Astrocyte (in vitro differentiated cells and primary cell): ENCODE measurements at regions not wholly inside any gene's neighbourhood (a gene's known extent, or its start where the extent isn't known, plus 50 kb on each side); places are given as distances from the start of the nearest gene placed in this dataset.

ENCODE experiments used
- DNase-seq: peaks from one replicate; pipeline ENCODE4 v3.0.0-alpha.2; 2010; ENCODE audit warnings: low read depth
- FAIRE-seq: peaks from 2 replicates; lab custom pipeline; 2011; peaks lifted over from hg19 to GRCh38; lab: Jason Lieb, UNC
- H2AFZ ChIP-seq: 2 replicates; pipeline ENCODE4 v1.6.0; 2012; ENCODE audit warnings: low read depth, low read length, inconsistent platforms
- H3K27ac ChIP-seq: 2 replicates; pipeline ENCODE4 v1.5.1; 2011; ENCODE audit warnings: low read depth, low read length, inconsistent platforms
- H3K27me3 ChIP-seq: 2 replicates; pipeline ENCODE4 v1.6.0; 2011; ENCODE audit warnings: low read length, inconsistent platforms; ENCODE audit not compliant: insufficient read depth
- H3K36me3 ChIP-seq: 2 replicates; pipeline ENCODE4 v1.5.1; 2011; ENCODE audit warnings: low read length, inconsistent platforms; ENCODE audit not compliant: insufficient read depth
- H3K4me1 ChIP-seq: 2 replicates; pipeline ENCODE4 v1.5.1; 2011; ENCODE audit warnings: low read length, inconsistent platforms; ENCODE audit not compliant: insufficient read depth
- H3K4me2 ChIP-seq: 2 replicates; pipeline ENCODE4 v1.6.0; 2012; ENCODE audit warnings: low read length, inconsistent platforms
- H3K4me3 ChIP-seq: 2 replicates; pipeline ENCODE4 v1.5.1; 2011; ENCODE audit warnings: low read depth, mild to moderate bottlenecking, low read length, inconsistent platforms; ENCODE audit not compliant: insufficient read depth
- H3K79me2 ChIP-seq: 2 replicates; pipeline ENCODE4 v1.6.0; 2012; ENCODE audit warnings: mild to moderate bottlenecking, low read length, inconsistent platforms; ENCODE audit not compliant: insufficient read depth
- H3K9ac ChIP-seq: 2 replicates; pipeline ENCODE4 v1.6.0; 2012; ENCODE audit warnings: mild to moderate bottlenecking, low read length, inconsistent platforms
- H3K9me3 ChIP-seq: 2 replicates; pipeline ENCODE4 v1.5.1; 2012; ENCODE audit warnings: low read depth, mild to moderate bottlenecking, low read length, inconsistent platforms; ENCODE audit not compliant: insufficient read depth
- H4K20me1 ChIP-seq: 2 replicates; pipeline ENCODE4 v1.6.0; 2012; ENCODE audit warnings: low read length, inconsistent platforms; ENCODE audit not compliant: insufficient read depth
- H3K27ac Mint-ChIP-seq: one replicate; pipeline ENCODE4 v1.8.0; 2021; ENCODE audit warnings: mild to moderate bottlenecking, mixed read lengths; ENCODE audit not compliant: unreplicated experiment
- H3K27me3 Mint-ChIP-seq: one replicate; pipeline ENCODE4 v1.8.0; 2021; ENCODE audit warnings: low read depth, mixed read lengths; ENCODE audit not compliant: unreplicated experiment
- H3K36me3 Mint-ChIP-seq: one replicate; pipeline ENCODE4 v1.8.0; 2021; ENCODE audit warnings: low read depth, mixed read lengths; ENCODE audit not compliant: unreplicated experiment
- H3K4me1 Mint-ChIP-seq: one replicate; pipeline ENCODE4 v1.8.0; 2021; ENCODE audit warnings: low read depth, mixed read lengths; ENCODE audit not compliant: unreplicated experiment
- H3K4me3 Mint-ChIP-seq: one replicate; pipeline ENCODE4 v1.8.0; 2021; ENCODE audit warnings: mild to moderate bottlenecking, moderate library complexity, mixed read lengths; ENCODE audit not compliant: unreplicated experiment
- H3K9me3 Mint-ChIP-seq: one replicate; pipeline ENCODE4 v1.8.0; 2021; ENCODE audit warnings: mild to moderate bottlenecking, mixed read lengths; ENCODE audit not compliant: unreplicated experiment
- CTCF ChIP-seq: IDR thresholded peaks from 2 replicates; pipeline ENCODE4 v1.5.1; 2011; ENCODE audit warnings: low read depth, mild to moderate bottlenecking, inconsistent platforms, low read length, moderate library complexity; ENCODE audit not compliant: insufficient read depth
- EZH2 ChIP-seq: IDR thresholded peaks from 2 replicates; pipeline ENCODE4 v1.6.1; 2012; ENCODE audit warnings: mild to moderate bottlenecking, low read length, inconsistent platforms; ENCODE audit not compliant: insufficient read depth

GRCh38 chr4:84158670-84159069 is 340.4 kb downstream of the NKX6-1 start:
- TF ChIP-seq EZH2 (no peak), CTCF (no peak)
- Histone ChIP-seq H3K4me2 (no peak overlapping the region), H3K4me1 (no peaks in the 10 kb centered on the region), H3K36me3 (no peaks in the 10 kb centered on the region), H4K20me1 (no peaks in the 10 kb centered on the region), H3K4me3 (no peak overlapping the region), H3K27me3 (peaks cover 4% of the 10 kb centered on the region), H3K9ac (no peak overlapping the region), H3K79me2 (no peaks in the 10 kb centered on the region), H3K27ac (no peak overlapping the region), H2AFZ (no peak overlapping the region), H3K9me3 (no peaks in the 10 kb centered on the region)
- Mint-ChIP-seq H3K4me1 (no peaks in the 10 kb centered on the region), H3K27ac (no peak overlapping the region), H3K4me3 (no peak overlapping the region), H3K36me3 (no peaks in the 10 kb centered on the region), H3K27me3 (peaks cover 2% of the 10 kb centered on the region), H3K9me3 (no peaks in the 10 kb centered on the region)
- DNase-seq (no peak), FAIRE-seq (no peak)

- peaks cover 2% of the 10 kb centered on the region for H3K27me3 Mint-ChIP-seq
- no peak overlapping the region for H3K27ac Mint-ChIP-seq
- no peak overlapping the region for H3K27ac ChIP-seq
- no peaks in the 10 kb centered on the region for H3K9me3 Mint-ChIP-seq
- DNase-seq (no peak), FAIRE-seq (no peak)
- H3K4me3 ChIP-seq = no peak overlapping the region
- no peak overlapping the region for H3K4me3 Mint-ChIP-seq
- no peaks in the 10 kb centered on the region for H3K9me3 ChIP-seq
- no peaks in the 10 kb centered on the region for H3K36me3 Mint-ChIP-seq
- H3K27me3 ChIP-seq = no peaks in the 10 kb centered on the region
- no peak overlapping the region for H2AFZ ChIP-seq
- no peaks in the 10 kb centered on the region for H3K4me1 Mint-ChIP-seq
- H3K4me2 ChIP-seq = no peak overlapping the region
- no peak overlapping the region for H3K9ac ChIP-seq
- H3K36me3 ChIP-seq = no peaks in the 10 kb centered on the region
- H3K79me2 ChIP-seq = no peaks in the 10 kb centered on the region
- TF ChIP-seq EZH2 = no peak
- no peak for TF ChIP-seq CTCF
- no peaks in the 10 kb centered on the region for H4K20me1 ChIP-seq
- no peaks in the 10 kb centered on the region for H3K4me1 ChIP-seq
These were observed 347.5 kb downstream of the NKX6-1 start for GRCh38 chr4:84151574-84151973.

- DNase-seq (no peak), FAIRE-seq (no peak)
- H3K27me3 Mint-ChIP-seq = peaks cover 2% of the 10 kb centered on the region
- Histone ChIP-seq H3K4me2 (no peak overlapping the region), H3K9ac (no peak overlapping the region), H2AFZ (no peak overlapping the region), H4K20me1 (no peaks in the 10 kb centered on the region), H3K27ac (no peak overlapping the region), H3K79me2 (no peaks in the 10 kb centered on the region), H3K4me3 (no peak overlapping the region), H3K27me3 (no peaks in the 10 kb centered on the region), H3K9me3 (no peaks in the 10 kb centered on the region), H3K4me1 (no peaks in the 10 kb centered on the region), H3K36me3 (no peaks in the 10 kb centered on the region)
- no peaks in the 10 kb centered on the region for H3K36me3 Mint-ChIP-seq
- H3K4me3 Mint-ChIP-seq = no peak overlapping the region
- H3K9me3 Mint-ChIP-seq = no peaks in the 10 kb centered on the region
- no peak overlapping the region for H3K27ac Mint-ChIP-seq
- no peak for TF ChIP-seq CTCF
- TF ChIP-seq EZH2 = no peak
- no peaks in the 10 kb centered on the region for H3K4me1 Mint-ChIP-seq
These were observed 348.9 kb downstream of the NKX6-1 start for GRCh38 chr4:84150177-84150576.
